Thymus (tissue), 11 donors: ENCODE measurements at regions not wholly inside any gene's neighbourhood (a gene's known extent, or its start where the extent isn't known, plus 50 kb on each side); places are given as distances from the start of the nearest gene placed in this dataset.

Source experiments
- DNase-seq, 9 donors: peaks; one replicate each; pipeline ENCODE4 v3.0.0-alpha.2; 2013; ENCODE audit warnings: low spot score in 9 of 9, low read depth in 6 of 9, missing footprints in 1 of 9
- H3K27ac ChIP-seq, 2 donors: one replicate each; pipeline ENCODE4 v1.5.1; 2013; ENCODE audit warnings: control low read depth in 1 of 2, low read depth in 1 of 2, low read length in 1 of 2, mild to moderate bottlenecking in 1 of 2, moderate library complexity in 1 of 2
- H3K27me3 ChIP-seq, 2 donors: one replicate each; pipeline ENCODE4 v1.5.1; 2013; ENCODE audit warnings: low read length in 1 of 2; ENCODE audit not compliant: control insufficient read depth in 2 of 2, insufficient read depth in 1 of 2
- H3K36me3 ChIP-seq, 2 donors: one replicate each; pipeline ENCODE4 v1.5.1; 2013; ENCODE audit warnings: low read length in 1 of 2, mild to moderate bottlenecking in 1 of 2, moderate library complexity in 1 of 2; ENCODE audit not compliant: control insufficient read depth in 2 of 2, insufficient read depth in 2 of 2
- H3K4me1 ChIP-seq, 2 donors: one replicate each; pipeline ENCODE4 v1.5.1; 2013; ENCODE audit warnings: low read length in 2 of 2; ENCODE audit not compliant: control insufficient read depth in 2 of 2, insufficient read depth in 2 of 2
- H3K4me3 ChIP-seq, 2 donors: one replicate each; pipeline ENCODE4 v1.5.1; 2013; ENCODE audit warnings: low read length in 2 of 2, control low read depth in 1 of 2, mild to moderate bottlenecking in 1 of 2
- H3K9me3 ChIP-seq, 2 donors: one replicate each; pipeline ENCODE4 v1.5.1; 2013; ENCODE audit warnings: low read length in 1 of 2, mild to moderate bottlenecking in 1 of 2; ENCODE audit not compliant: control insufficient read depth in 2 of 2, insufficient read depth in 1 of 2
- WGBS: extraction: QIAGEN DNeasy Blood & Tissue Kit; methylation state at CpG from one replicate; pipeline ENCODE4 v1.1.7; 2013; 5-methylcytosine and 5-hydroxymethylcytosine counted together
- donor health status: healthy.

GRCh38 chr9:89889865-89890264 lies 285.1 kb downstream of the GADD45G start:
- H3K27ac ChIP-seq: no peak overlapping the region
- 85% methylated on average over 5 of the region's 5 CpGs for WGBS
- no peaks in the 10 kb centered on the region for H3K9me3 ChIP-seq
- DNase-seq: no peak
- H3K36me3 ChIP-seq: no peaks in the 10 kb centered on the region
- no peaks in the 10 kb centered on the region for H3K27me3 ChIP-seq
- H3K4me3 ChIP-seq: no peak overlapping the region
- H3K4me1 ChIP-seq: peaks cover 0 to 2% of the 10 kb centered on the region in 2 donors

- Histone ChIP-seq H3K27ac (no peak overlapping the region), H3K9me3 (no peaks in the 10 kb centered on the region), H3K4me3 (no peak overlapping the region), H3K4me1 (peaks cover 0 to 2% of the 10 kb centered on the region in 2 donors), H3K36me3 (no peaks in the 10 kb centered on the region), H3K27me3 (no peaks in the 10 kb centered on the region)
- WGBS: 83% methylated on average over 14 of the region's 14 CpGs
- no peak for DNase-seq
These were observed 285.6 kb downstream of the GADD45G start for GRCh38 chr9:89890326-89890980.

- no peak overlapping the region for H3K4me3 ChIP-seq
- no peaks in the 10 kb centered on the region for H3K27me3 ChIP-seq
- no peak for DNase-seq
- no peaks in the 10 kb centered on the region for H3K36me3 ChIP-seq
- 96% methylated on average over 5 of the region's 5 CpGs for WGBS
- H3K4me1 ChIP-seq: peaks cover 0 to 2% of the 10 kb centered on the region in 2 donors
- no peak overlapping the region for H3K27ac ChIP-seq
- H3K9me3 ChIP-seq: no peaks in the 10 kb centered on the region
These were observed 286.4 kb downstream of the GADD45G start for GRCh38 chr9:89891221-89891590.

- DNase-seq: no peak
- Histone ChIP-seq H3K4me1 (peaks cover 0 to 2% of the 10 kb centered on the region in 2 donors), H3K27me3 (no peaks in the 10 kb centered on the region), H3K4me3 (no peak overlapping the region), H3K9me3 (no peaks in the 10 kb centered on the region), H3K36me3 (no peaks in the 10 kb centered on the region), H3K27ac (no peak overlapping the region)
- 92% methylated on average over 6 of the region's 6 CpGs for WGBS
These were observed 286.9 kb downstream of the GADD45G start for GRCh38 chr9:89891591-89892304.

GRCh38 chr9:89892920-89893319 lies 288.1 kb downstream of the GADD45G start:
- Histone ChIP-seq H3K4me1 (peaks cover 0 to 2% of the 10 kb centered on the region in 2 donors), H3K27ac (no peak overlapping the region)
- 91% methylated on average over 6 of the region's 6 CpGs for WGBS

GRCh38 chr9:89893886-89894285 lies 289.1 kb downstream of the GADD45G start:
- no peaks in the 10 kb centered on the region for H3K9me3 ChIP-seq
- no peak overlapping the region for H3K4me3 ChIP-seq
- H3K36me3 ChIP-seq: no peaks in the 10 kb centered on the region
- H3K4me1 ChIP-seq: peaks cover 0 to 2% of the 10 kb centered on the region in 2 donors
- 97% methylated on average over 2 of the region's 2 CpGs for WGBS
- no peak overlapping the region for H3K27ac ChIP-seq
- no peaks in the 10 kb centered on the region for H3K27me3 ChIP-seq
- DNase-seq: no peak

More at GRCh38 chr9:89892920-89893319, 288.1 kb downstream of the GADD45G start:
- no peaks in the 10 kb centered on the region for H3K36me3 ChIP-seq
- no peak overlapping the region for H3K4me3 ChIP-seq
- no peaks in the 10 kb centered on the region for H3K9me3 ChIP-seq
- DNase-seq: no peak
- H3K27me3 ChIP-seq: no peaks in the 10 kb centered on the region

GRCh38 chr9:89896806-89897340 lies 292.1 kb downstream of the GADD45G start:
- no peaks in the 10 kb centered on the region for H3K4me1 ChIP-seq
- H3K36me3 ChIP-seq: no peaks in the 10 kb centered on the region
- H3K4me3 ChIP-seq: no peak overlapping the region
- H3K27ac ChIP-seq: no peak overlapping the region
- H3K9me3 ChIP-seq: no peaks in the 10 kb centered on the region
- no peak for DNase-seq
- 93% methylated on average over 5 of the region's 5 CpGs for WGBS
- peaks cover 0 to under 1% of the 10 kb centered on the region in 2 donors for H3K27me3 ChIP-seq

- DNase-seq: no peak
- Histone ChIP-seq H3K4me3 (no peak overlapping the region), H3K4me1 (no peaks in the 10 kb centered on the region), H3K27ac (no peak overlapping the region), H3K36me3 (no peaks in the 10 kb centered on the region), H3K27me3 (peaks cover 2% of the 10 kb centered on the region in 2 donors), H3K9me3 (no peaks in the 10 kb centered on the region)
- WGBS: 96% methylated on average over 3 of the region's 3 CpGs
These were observed 294.8 kb downstream of the GADD45G start for GRCh38 chr9:89899573-89899972.

- Histone ChIP-seq H3K4me1 (no peaks in the 10 kb centered on the region), H3K36me3 (no peaks in the 10 kb centered on the region), H3K9me3 (no peaks in the 10 kb centered on the region), H3K27me3 (peaks cover 2% of the 10 kb centered on the region in 2 donors), H3K27ac (no peak overlapping the region), H3K4me3 (no peak overlapping the region)
- 90% methylated on average over 4 of the region's 4 CpGs for WGBS
- no peak for DNase-seq
These were observed 297.1 kb downstream of the GADD45G start for GRCh38 chr9:89901920-89902319.
